Tibial nerve (tissue), 4 donors: ENCODE measurements at regions not wholly inside any gene's neighbourhood (a gene's known extent, or its start where the extent isn't known, plus 50 kb on each side); places are given as distances from the start of the nearest gene placed in this dataset.

ENCODE experiments used
- DNase-seq, 2 donors: peaks; one replicate each; pipeline ENCODE4 v3.0.0-alpha.2; 2019; ENCODE audit warnings: low spot score in 2 of 2
- H3K27ac ChIP-seq, 4 donors: fragments of 200-600 bp; sonication (generic) in 3 of 4; one replicate each; pipeline ENCODE4 v1.5.1; 2017 to 2019; ENCODE audit warnings: mild to moderate bottlenecking in 1 of 4
- H3K27me3 ChIP-seq, 2 donors: fragments of 200-600 bp; sonication (generic) in 1 of 2; one replicate each; pipeline versions ENCODE4 v1.5.1 to v1.6.0; 2017 to 2019
- H3K36me3 ChIP-seq, 3 donors: fragments of 200-600 bp; sonication (generic); one replicate each; pipeline ENCODE4 v1.5.1; 2018 to 2019
- H3K4me1 ChIP-seq, 4 donors: fragments of 200-600 bp; sonication (generic) in 3 of 4; one replicate each; pipeline ENCODE4 v1.5.1; 2017 to 2019
- H3K4me3 ChIP-seq, 4 donors: fragments of 200-600 bp; sonication (generic) in 3 of 4; one replicate each; pipeline ENCODE4 v1.5.1; 2017 to 2019; ENCODE audit warnings: mild to moderate bottlenecking in 1 of 4, moderate library complexity in 1 of 4
- H3K9me3 ChIP-seq, 4 donors: fragments of 200-600 bp; sonication (generic) in 3 of 4; one replicate each; pipeline ENCODE4 v1.5.1; 2017 to 2019
- CTCF ChIP-seq, 5 experiments: fragments of 200-600 bp in 3 of 5; fragments of 450-650 bp in 2 of 5; sonication (generic) in 3 of 5; IDR thresholded peaks; one replicate each; pipeline ENCODE4 v1.5.1; 2016 to 2019; ENCODE audit warnings: antibody characterized with exemption in 5 of 5, mild to moderate bottlenecking in 3 of 5, moderate library complexity in 2 of 5
- EP300 ChIP-seq, 2 donors: sonication (generic); formaldehyde crosslinking; IDR thresholded peaks; one replicate each; pipeline ENCODE4 v1.6.1; 2017; ENCODE audit warnings: antibody characterized with exemption in 2 of 2, mild to moderate bottlenecking in 1 of 2
- POLR2A ChIP-seq, 2 donors: fragments of 450-650 bp; IDR thresholded peaks; one replicate each; pipeline ENCODE4 v1.6.1; 2017; ENCODE audit warnings: antibody characterized with exemption in 2 of 2, mild to moderate bottlenecking in 2 of 2, moderate library complexity in 2 of 2
- WGBS, 2 donors: methylation state at CpG; one replicate each; pipeline ENCODE4 v1.1.5; 2018; 5-methylcytosine and 5-hydroxymethylcytosine counted together

- H3K9me3 ChIP-seq, result no peaks in the 10 kb centered on the region
- DNase-seq, result no peak
- 44 to 50% methylated on average over 20 of the region's 20 CpGs for WGBS, 2 donors
- no peak overlapping the region for H3K4me3 ChIP-seq
- peaks cover 0 to 76% of the 10 kb centered on the region in 2 donors for H3K27me3 ChIP-seq
- H3K36me3 ChIP-seq, result no peaks in the 10 kb centered on the region
- H3K27ac ChIP-seq, result no peak overlapping the region
- TF ChIP-seq POLR2A (IDR thresholded peaks at IDR 0.05), result no peak
- no peak for TF ChIP-seq CTCF (IDR thresholded peaks at IDR 0.05)
- no peak for TF ChIP-seq EP300 (IDR thresholded peaks at IDR 0.05)
- H3K4me1 ChIP-seq, result no peaks in the 10 kb centered on the region
These were observed 63.0 kb downstream of the INSIG1 start for GRCh38 chr7:155360495-155361345.

- Histone ChIP-seq H3K9me3 (no peaks in the 10 kb centered on the region), H3K27ac (no peak overlapping the region), H3K27me3 (peaks cover 0 to 78% of the 10 kb centered on the region in 2 donors), H3K4me3 (no peak overlapping the region), H3K36me3 (no peaks in the 10 kb centered on the region), H3K4me1 (no peaks in the 10 kb centered on the region)
- TF ChIP-seq EP300 (IDR thresholded peaks at IDR 0.05) (no peak), CTCF (IDR thresholded peaks at IDR 0.05) (no peak), POLR2A (IDR thresholded peaks at IDR 0.05) (no peak)
- WGBS, 2 donors, result 13 to 56% methylated on average over 2 to 12 of the region's 12 CpGs
- DNase-seq, result no peak
These were observed 63.6 kb downstream of the INSIG1 start for GRCh38 chr7:155361346-155361680.

- DNase-seq, result no peak
- no peak overlapping the region for H3K27ac ChIP-seq
- H3K9me3 ChIP-seq, result no peaks in the 10 kb centered on the region
- TF ChIP-seq POLR2A (IDR thresholded peaks at IDR 0.05), result no peak
- TF ChIP-seq EP300 (IDR thresholded peaks at IDR 0.05), result no peak
- no peak for TF ChIP-seq CTCF (IDR thresholded peaks at IDR 0.05)
- H3K36me3 ChIP-seq, result no peaks in the 10 kb centered on the region
- no peaks in the 10 kb centered on the region for H3K4me1 ChIP-seq
- H3K4me3 ChIP-seq, result no peak overlapping the region
- WGBS, 2 donors, result 88 to 90% methylated on average over 7 of the region's 7 CpGs
- H3K27me3 ChIP-seq, result peaks cover 0 to 78% of the 10 kb centered on the region in 2 donors
These were observed 64.3 kb downstream of the INSIG1 start for GRCh38 chr7:155361947-155362346.

DNA sequence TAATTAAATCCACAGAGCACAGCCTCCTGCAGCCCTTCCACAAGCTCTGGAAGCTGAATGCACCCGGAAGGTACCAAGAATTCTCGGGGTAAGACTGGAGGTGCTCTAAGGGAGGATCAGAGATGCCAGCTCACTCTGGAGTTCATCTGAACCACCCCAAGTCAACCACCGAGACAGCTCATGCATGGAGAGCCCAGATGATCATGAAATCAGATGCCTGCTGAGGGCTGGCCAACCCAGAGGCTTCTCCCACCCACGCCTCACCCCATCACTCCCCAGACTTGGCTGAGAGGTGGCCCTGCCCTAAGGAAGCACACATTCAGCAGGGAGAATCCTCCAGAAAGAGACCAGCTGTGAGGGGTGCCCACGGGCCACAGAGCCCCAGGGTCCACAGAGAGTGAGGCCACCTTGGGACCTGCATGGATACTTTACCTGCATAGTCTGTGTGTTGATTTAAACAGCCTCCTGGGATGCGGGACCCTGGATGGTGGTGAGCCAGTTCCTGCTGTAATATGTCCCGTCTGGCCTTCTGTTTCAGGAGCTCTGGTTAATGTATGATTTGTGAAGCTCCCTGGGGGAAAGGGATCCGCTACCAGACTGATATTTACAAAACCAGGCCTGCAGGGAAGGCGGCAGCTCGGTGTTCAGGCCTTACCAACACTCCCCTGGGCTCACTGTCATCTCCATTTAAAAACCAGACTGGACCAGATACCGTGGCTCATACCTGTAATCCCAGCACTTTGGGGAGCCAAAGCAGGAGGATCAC is 64.9 kb downstream of the INSIG1 start:
- Histone ChIP-seq H3K9me3 (no peaks in the 10 kb centered on the region), H3K4me3 (no peak overlapping the region), H3K27me3 (peaks cover 0 to 78% of the 10 kb centered on the region in 2 donors), H3K27ac (no peak overlapping the region), H3K4me1 (no peaks in the 10 kb centered on the region), H3K36me3 (no peaks in the 10 kb centered on the region)
- no peak for TF ChIP-seq CTCF (IDR thresholded peaks at IDR 0.05)
- WGBS, 2 donors, result 79 to 87% methylated on average over 11 of the region's 11 CpGs
- no peak for DNase-seq

- no peak overlapping the region for H3K27ac ChIP-seq
- H3K36me3 ChIP-seq, result no peaks in the 10 kb centered on the region
- H3K9me3 ChIP-seq, result no peaks in the 10 kb centered on the region
- TF ChIP-seq CTCF (IDR thresholded peaks at IDR 0.05), result no peak
- TF ChIP-seq EP300 (IDR thresholded peaks at IDR 0.05), result no peak
- TF ChIP-seq POLR2A (IDR thresholded peaks at IDR 0.05), result no peak
- peaks cover 0 to 74% of the 10 kb centered on the region in 2 donors for H3K27me3 ChIP-seq
- H3K4me1 ChIP-seq, result no peaks in the 10 kb centered on the region
- H3K4me3 ChIP-seq, result no peak overlapping the region
- WGBS, 2 donors, result 92 to 94% methylated on average over 9 of the region's 9 CpGs
- no peak for DNase-seq
These were observed 65.5 kb downstream of the INSIG1 start for GRCh38 chr7:155363146-155363539.
